Vagina (tissue), 2 donors: ENCODE measurements at regions not wholly inside any gene's neighbourhood (a gene's known extent, or its start where the extent isn't known, plus 50 kb on each side); places are given as distances from the start of the nearest gene placed in this dataset.

Experiments used
- CTCF ChIP-seq, 3 experiments: fragments of 450-650 bp in 2 of 3; fragments of 200-600 bp in 1 of 3; sonication (generic) in 1 of 3; IDR thresholded peaks; one replicate each; pipeline ENCODE4 v1.5.1; 2017 to 2019; ENCODE audit warnings: antibody characterized with exemption in 3 of 3, mild to moderate bottlenecking in 2 of 3, moderate library complexity in 2 of 3
- POLR2AphosphoS5 ChIP-seq, 2 donors: sonication (generic); formaldehyde crosslinking; IDR thresholded peaks; one replicate each; pipeline ENCODE4 v1.9.0; 2017; ENCODE audit warnings: antibody characterized with exemption in 2 of 2, mild to moderate bottlenecking in 2 of 2, low read depth in 1 of 2; ENCODE audit not compliant: insufficient read depth in 1 of 2

DNA sequence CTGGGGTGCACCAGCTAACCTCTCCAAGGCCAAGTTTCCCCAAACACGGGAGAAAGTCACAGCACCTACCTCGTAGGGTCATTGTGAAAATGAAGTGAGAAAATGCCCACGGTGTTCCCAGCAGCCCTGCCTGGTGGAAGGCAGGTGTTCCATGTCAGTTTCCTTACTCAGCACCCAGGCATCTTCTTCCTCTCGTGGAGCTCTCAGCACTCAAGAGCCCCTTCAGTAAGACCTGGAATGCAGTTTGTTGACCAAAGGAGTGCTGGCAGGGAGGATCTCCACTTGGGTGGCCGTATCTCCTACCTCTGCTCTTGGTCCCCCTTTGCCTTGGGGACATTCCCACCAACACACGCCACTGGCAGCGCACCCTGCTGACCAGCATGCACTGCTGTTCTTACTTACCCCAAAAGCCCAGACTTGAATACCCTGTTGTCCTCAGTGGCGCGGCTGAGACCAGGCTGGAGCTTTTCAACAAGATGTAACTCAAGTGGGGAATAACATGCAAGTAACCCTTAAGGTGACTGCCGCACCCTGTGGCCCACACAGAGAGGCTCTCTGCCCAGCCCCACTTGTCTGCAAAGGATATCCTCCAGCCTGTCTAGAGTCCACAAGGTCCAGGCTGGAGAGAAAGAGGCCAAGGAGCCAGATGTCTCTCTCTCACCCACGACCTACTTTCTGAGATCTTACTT is 201.2 kb upstream of the TMEM45B start:
- TF ChIP-seq CTCF (IDR thresholded peaks at IDR 0.05): no peak
- no peak for TF ChIP-seq POLR2AphosphoS5 (IDR thresholded peaks at IDR 0.05; ENCODE audit: insufficient read depth in 1 of 2, low read depth in 1 of 2)
